LHCN-M2 (cell line): ENCODE measurements at regions not wholly inside any gene's neighbourhood (a gene's known extent, or its start where the extent isn't known, plus 50 kb on each side); places are given as distances from the start of the nearest gene placed in this dataset.
A peak's percentile ranks its signal among the peaks of the same experiment; 100 is the strongest.
"Not testable (repeated sequence)": the region's sequence is repeated elsewhere in the genome, so short reads cannot be mapped to it uniquely, and the experiment has no call there.

Experiments used
- DNase-seq: peaks from one replicate; pipeline ENCODE4 v3.0.0-alpha.2; 2012; ENCODE audit warnings: low read depth

DNA sequence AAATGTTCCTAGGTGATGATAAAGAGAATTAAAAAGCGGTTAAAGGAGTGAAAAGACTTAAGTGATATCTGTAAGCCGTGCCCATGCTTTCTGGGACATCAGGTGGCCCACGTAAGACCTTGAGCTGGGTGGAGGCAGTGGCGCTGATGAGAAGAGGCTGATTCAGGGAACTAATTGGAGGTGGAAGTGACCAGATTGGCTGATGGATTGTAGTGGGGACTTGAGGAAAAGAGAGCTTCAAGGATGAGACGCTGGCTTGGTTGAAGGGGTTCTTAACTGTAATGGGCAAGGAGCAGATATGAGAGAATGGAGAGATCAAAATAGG, 69.1 kb upstream of the EP300 start:
- DNase-seq: no peak

DNA sequence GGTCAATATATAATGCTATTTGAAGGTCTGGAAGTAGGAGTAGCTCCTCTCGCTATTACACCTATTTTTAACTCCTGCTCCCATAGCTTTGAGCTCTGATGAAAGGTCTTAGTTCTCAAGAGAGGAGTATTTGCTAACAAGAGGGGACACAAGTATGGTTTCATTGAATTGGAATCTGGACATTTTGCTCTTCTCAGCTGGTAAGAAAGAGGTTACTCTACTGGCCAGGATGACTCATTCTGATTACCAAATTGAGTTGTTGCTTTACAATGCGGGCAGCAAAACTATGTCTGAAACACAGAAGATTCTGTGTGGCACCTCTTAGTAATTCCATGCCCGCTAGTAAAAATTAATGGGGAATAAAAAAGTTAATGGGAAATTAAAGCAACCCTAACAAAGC, 63.6 kb upstream of the EP300 start:
- DNase-seq: peak; percentile 92

DNA sequence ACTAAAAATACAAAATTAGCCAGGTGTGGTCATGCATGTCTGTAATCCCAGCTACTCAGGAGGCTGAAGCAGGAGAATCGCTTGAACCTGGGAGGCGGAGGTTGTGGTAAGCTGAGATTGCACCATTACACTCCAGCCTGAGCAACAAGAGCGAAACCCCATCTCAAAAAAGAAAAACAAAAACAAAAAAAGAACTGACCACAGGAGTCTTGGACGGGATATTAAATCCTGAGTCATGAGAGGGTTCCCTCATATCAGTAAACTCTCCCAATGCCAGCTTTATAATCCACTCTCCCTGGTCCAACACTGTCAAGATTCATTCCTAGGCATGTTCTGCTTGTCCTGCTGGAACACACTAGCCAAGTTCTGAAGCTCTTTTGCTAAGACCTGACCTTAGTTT, 61.5 kb upstream of the EP300 start:
- peak; percentile 88 for DNase-seq

DNA sequence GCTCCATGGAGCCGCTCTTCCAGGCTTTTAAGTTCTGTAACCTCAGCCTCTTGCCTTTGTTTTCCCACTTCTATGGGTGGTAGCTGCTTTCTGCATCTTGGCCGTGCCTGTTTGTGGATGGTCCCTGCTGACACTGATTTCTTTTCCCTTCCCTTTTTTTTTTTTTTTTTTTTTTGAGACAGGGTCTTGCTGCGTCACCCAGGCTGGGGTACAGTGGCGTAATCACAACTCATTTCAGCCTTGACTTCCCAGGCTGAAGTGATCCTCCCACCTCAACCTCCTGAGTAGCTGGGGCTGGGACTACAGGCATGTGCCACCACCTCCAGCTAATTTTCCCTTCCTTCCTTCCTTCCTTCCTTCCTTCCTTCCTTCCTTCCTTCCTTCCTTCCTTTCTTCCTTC, 57.7 kb upstream of the EP300 start:
- DNase-seq: no peak

DNA sequence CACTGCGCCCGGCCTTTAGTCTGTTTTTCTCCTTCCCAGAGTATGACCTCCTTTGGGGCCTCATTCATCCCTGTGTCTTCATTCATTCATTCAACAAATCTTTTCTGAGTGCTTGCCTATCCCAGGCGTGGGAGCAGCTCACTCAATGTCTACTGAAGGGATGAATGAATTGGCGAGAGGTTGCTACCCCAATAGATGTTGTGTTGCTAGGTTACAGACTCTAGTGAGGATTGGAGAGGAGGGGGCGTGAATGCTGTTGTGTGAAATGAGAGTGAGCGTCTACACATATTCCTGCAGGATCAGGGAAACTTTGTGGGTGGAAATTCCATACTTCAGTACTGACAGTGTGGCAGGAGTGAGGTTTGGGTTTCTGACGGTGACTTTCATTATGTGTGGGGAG, 55.5 kb upstream of the EP300 start:
- DNase-seq: no peak

DNA sequence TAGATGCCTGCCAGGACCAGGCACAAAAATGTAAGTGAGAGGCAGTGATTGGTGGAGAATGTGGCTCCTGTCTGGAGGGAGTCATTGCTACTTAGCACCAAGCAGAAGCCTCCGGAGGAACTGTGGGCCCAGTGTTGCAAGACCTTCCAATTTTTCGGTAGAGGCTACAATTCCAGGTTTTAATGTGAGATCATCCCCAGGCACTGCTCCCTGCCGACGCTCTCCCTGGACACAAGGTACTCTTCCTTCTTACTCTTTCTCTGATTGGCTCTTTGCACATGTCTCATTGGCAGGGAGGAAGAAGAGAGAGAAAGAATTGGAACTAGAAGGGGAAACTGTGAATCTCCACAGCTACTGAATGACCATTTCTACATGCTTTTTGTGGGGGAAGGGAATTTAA, 53.7 kb upstream of the EP300 start:
- no peak for DNase-seq

DNA sequence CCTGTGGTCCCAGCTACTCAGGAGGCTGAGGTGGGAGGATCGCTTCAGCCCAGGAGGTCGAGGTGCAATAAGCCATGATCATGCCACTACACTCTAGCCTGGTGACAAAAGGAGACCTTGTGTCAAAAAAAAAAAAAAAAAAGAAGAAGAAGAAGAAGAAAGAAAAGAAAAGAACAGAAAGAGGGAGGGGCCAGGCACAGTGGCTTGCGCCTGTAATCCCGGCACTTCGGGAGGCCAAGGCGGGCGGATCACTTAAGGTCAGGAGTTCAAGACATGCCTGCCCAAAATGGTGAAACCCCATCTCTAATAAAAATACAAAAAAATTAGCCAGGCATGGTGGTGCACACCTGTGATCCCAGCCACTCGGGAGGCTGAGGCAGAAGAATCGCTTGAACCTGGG, 52.8 kb upstream of the EP300 start:
- DNase-seq: not testable (repeated sequence)

DNA sequence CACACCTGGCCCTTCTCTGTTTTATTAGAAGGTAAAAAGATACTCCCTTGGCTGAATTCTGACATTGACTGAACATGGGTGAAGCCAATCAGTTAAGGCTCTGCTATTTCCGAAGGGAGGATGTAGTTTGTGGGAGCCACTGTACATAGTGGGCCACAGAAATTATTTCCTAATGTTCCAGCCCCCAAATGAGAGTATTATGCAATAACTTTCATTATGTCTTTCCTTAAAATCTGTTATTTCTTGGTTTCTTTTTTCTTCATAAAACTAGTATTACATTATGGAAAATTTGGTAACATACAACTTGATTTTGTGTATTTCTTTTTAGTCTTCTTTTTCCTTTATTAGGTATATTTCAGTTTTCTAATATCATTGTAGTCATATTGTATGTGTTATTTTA, 51.9 kb upstream of the EP300 start:
- DNase-seq: no peak

DNA sequence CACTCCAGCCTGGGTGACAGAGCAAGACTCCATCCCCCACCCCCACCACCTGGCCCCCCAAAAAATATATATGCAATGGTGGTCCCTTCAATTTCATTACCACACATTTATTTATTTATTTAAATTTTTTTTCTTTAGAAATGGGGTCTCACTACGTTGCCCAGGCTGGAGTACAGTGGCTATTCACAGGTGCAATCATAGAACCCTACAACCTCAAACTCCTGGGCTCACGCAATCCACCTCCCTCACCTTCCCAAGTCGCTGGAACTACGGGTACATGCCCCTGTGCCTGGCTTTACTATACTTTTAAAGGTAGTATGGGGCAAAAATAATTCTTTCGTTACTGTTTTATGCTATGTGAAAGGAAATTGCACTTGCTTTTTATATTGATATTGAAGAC, 50.9 kb upstream of the EP300 start:
- DNase-seq: no peak
